Stimulated activated CD4-positive, alpha-beta T cell treated with anti-CD3 and anti-CD28 coated beads, Interleukin-1b, Interleukin-23, amount 100 ng/mL, for 24 hours (primary cell): ENCODE measurements at regions not wholly inside any gene's neighbourhood (a gene's known extent, or its start where the extent isn't known, plus 50 kb on each side); places are given as distances from the start of the nearest gene placed in this dataset.

Experiments used
- DNase-seq, 4 experiments: peaks; one replicate each; pipeline ENCODE4 v3.0.0-alpha.2; 2020; ENCODE audit warnings: low read depth in 4 of 4, low spot score in 1 of 4

GRCh38 chr16:9185381-9185780, 93.9 kb downstream of the HAPSTR1 start:
- no peak for DNase-seq

GRCh38 chr16:9186061-9186460, 94.6 kb downstream of the HAPSTR1 start:
- no peak for DNase-seq

- DNase-seq = no peak
Measured at GRCh38 chr16:9188721-9189120, 97.3 kb downstream of the HAPSTR1 start.

- no peak for DNase-seq
Measured at GRCh38 chr16:9191274-9191850, 99.9 kb downstream of the HAPSTR1 start.

GRCh38 chr16:9192746-9193145, 101.3 kb downstream of the HAPSTR1 start:
- DNase-seq = no peak

GRCh38 chr16:9195287-9195686, 103.8 kb downstream of the HAPSTR1 start:
- DNase-seq = no peak

GRCh38 chr16:9197957-9198661, 106.7 kb downstream of the HAPSTR1 start:
- no peak for DNase-seq

GRCh38 chr16:9199311-9199710, 107.9 kb downstream of the HAPSTR1 start:
- DNase-seq = no peak

- no peak for DNase-seq
Measured at GRCh38 chr16:9199751-9200150, 108.3 kb downstream of the HAPSTR1 start.

GRCh38 chr16:9203956-9204355, 112.5 kb downstream of the HAPSTR1 start:
- DNase-seq = no peak

- no peak for DNase-seq
Measured at GRCh38 chr16:9205661-9206060, 114.2 kb downstream of the HAPSTR1 start.

- DNase-seq = no peak
Measured at GRCh38 chr16:9206156-9206555, 114.7 kb downstream of the HAPSTR1 start.

- no peak for DNase-seq
Measured at GRCh38 chr16:9212621-9213020, 121.2 kb downstream of the HAPSTR1 start.

GRCh38 chr16:9219813-9220212, 128.4 kb downstream of the HAPSTR1 start:
- DNase-seq = no peak

GRCh38 chr16:9225527-9226316, 134.3 kb downstream of the HAPSTR1 start:
- no peak for DNase-seq

- DNase-seq = no peak
Measured at GRCh38 chr16:9226924-9227323, 135.5 kb downstream of the HAPSTR1 start.

- no peak for DNase-seq
Measured at GRCh38 chr16:9231039-9231438, 139.6 kb downstream of the HAPSTR1 start.

- no peak for DNase-seq
Measured at GRCh38 chr16:9232102-9232770, 140.8 kb downstream of the HAPSTR1 start.

- no peak for DNase-seq
Measured at GRCh38 chr16:9235867-9236266, 144.4 kb downstream of the HAPSTR1 start.

- no peak for DNase-seq
Measured at GRCh38 chr16:9236319-9236718, 144.9 kb downstream of the HAPSTR1 start.

GRCh38 chr16:9238346-9238745, 146.9 kb downstream of the HAPSTR1 start:
- DNase-seq = no peak

GRCh38 chr16:9241177-9241576, 149.7 kb downstream of the HAPSTR1 start:
- DNase-seq = no peak
